ENCODE measurements at regions not wholly inside any gene's neighbourhood (a gene's known extent, or its start where the extent isn't known, plus 50 kb on each side); places are given as distances from the start of the nearest gene placed in this dataset.

- SMC1A ChIA-PET (ENCODE audit: uncharacterized antibody, unreplicated experiment) = no interaction called here
- POLR2A ChIA-PET = no interaction called here
- DNase-seq (ENCODE audit: low read depth, low spot score) (no peak), ATAC-seq (no peak), FAIRE-seq (no peak)
- RAD21 ChIA-PET (ENCODE audit: unreplicated experiment) = no interaction called here
- TF ChIP-seq USF1 (IDR thresholded peaks at IDR 0.05; ENCODE audit: borderline replicate concordance, extremely low read length, insufficient read depth, low read depth, low read length) (no peak), EED (IDR thresholded peaks at IDR 0.05; ENCODE audit: low read depth) (no peak), NR2F1 (conservative IDR thresholded peaks at IDR 0.05) (no peak), SIX5 (IDR thresholded peaks at IDR 0.05; ENCODE audit: low read depth, low read length, severe bottlenecking) (no peak), RAD21 (IDR thresholded peaks at IDR 0.05; ENCODE audit: insufficient read depth, low read depth, low read length) (no peak), PAX5 (IDR thresholded peaks at IDR 0.05; ENCODE audit: borderline replicate concordance, low read depth, low read length) (no peak), FOXM1 (IDR thresholded peaks at IDR 0.05; ENCODE audit: low read depth, low read length) (no peak), IKZF1 (conservative IDR thresholded peaks at IDR 0.05) (no peak), BCL11A (IDR thresholded peaks at IDR 0.05; ENCODE audit: low read depth, low read length) (no peak)
- TF ChIP-seq, protein P1, sequence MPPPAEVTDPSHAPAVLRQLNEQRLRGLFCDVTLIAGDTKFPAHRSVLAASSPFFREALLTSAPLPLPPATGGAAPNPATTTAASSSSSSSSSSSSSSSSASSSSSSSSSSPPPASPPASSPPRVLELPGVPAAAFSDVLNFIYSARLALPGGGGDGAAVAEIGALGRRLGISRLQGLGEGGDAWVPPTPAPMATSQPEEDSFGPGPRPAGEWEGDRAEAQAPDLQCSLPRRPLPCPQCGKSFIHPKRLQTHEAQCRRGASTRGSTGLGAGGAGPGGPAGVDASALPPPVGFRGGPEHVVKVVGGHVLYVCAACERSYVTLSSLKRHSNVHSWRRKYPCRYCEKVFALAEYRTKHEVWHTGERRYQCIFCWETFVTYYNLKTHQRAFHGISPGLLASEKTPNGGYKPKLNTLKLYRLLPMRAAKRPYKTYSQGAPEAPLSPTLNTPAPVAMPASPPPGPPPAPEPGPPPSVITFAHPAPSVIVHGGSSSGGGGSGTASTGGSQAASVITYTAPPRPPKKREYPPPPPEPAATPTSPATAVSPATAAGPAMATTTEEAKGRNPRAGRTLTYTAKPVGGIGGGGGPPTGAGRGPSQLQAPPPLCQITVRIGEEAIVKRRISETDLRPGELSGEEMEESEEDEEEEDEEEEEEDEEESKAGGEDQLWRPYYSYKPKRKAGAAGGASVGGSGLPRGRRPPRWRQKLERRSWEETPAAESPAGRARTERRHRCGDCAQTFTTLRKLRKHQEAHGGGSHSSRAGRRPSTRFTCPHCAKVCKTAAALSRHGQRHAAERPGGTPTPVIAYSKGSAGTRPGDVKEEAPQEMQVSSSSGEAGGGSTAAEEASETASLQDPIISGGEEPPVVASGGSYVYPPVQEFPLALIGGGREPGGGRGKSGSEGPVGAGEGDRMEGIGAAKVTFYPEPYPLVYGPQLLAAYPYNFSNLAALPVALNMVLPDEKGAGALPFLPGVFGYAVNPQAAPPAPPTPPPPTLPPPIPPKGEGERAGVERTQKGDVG (CRISPR knock-in tag; IDR thresholded peaks at IDR 0.05) = no peak
- H3K4me3 ChIP-seq = no peak overlapping the region
- 0% methylated on average over 2 of the region's 2 CpGs for WGBS (ENCODE audit: insufficient coverage, insufficient replicate concordance, low lambda C conversion rate, missing lambda C conversion rate)
- H3K9ac ChIP-seq (ENCODE audit: control insufficient read depth, insufficient read depth, low read length) = no peak overlapping the region
- H3K79me2 ChIP-seq (ENCODE audit: control insufficient read depth, insufficient read depth, low read length) = no peaks in the 10 kb centered on the region
- in situ Hi-C loops (cut with MboI) (no loop called here), intact Hi-C loops (cut with micrococcal nuclease; ENCODE audit: unreplicated experiment) (no loop called here)
- no peaks in the 10 kb centered on the region for H3K27me3 ChIP-seq (replicated peaks in 1 of 2; ENCODE audit: control insufficient read depth in 2 of 2, insufficient read depth in 2 of 2, low read length in 1 of 2)
- CTCF ChIA-PET = no interaction called here
- no peaks in the 10 kb centered on the region for H4K20me1 ChIP-seq (ENCODE audit: control insufficient read depth, insufficient read depth)
- no peaks in the 10 kb centered on the region for H3K36me3 ChIP-seq (ENCODE audit: control insufficient read depth in 2 of 2, insufficient read depth in 2 of 2, low read length in 1 of 2)
- H3K27ac ChIP-seq (ENCODE audit: control insufficient read depth, insufficient read depth) = no peak overlapping the region
- H3K9me3 ChIP-seq (replicated peaks; ENCODE audit: control insufficient read depth, insufficient read depth, low read length) = no peaks in the 10 kb centered on the region
- no TSS peak for BruUV-seq (replicated peaks)
- H3K4me1 ChIP-seq (ENCODE audit: control insufficient read depth, insufficient read depth, low read length) = no peaks in the 10 kb centered on the region
- no peak overlapping the region for H3K4me2 ChIP-seq (ENCODE audit: control insufficient read depth, insufficient read depth)
- no peak overlapping the region for H2AFZ ChIP-seq (ENCODE audit: control insufficient read depth, low read depth, low read length)
Observed at GRCh38 chr4:19358015-19358414, 893.7 kb upstream of the SLIT2 start.

Measured in GM12878 (cell line).